OCI-LY7 (cell line): ENCODE measurements at regions not wholly inside any gene's neighbourhood (a gene's known extent, or its start where the extent isn't known, plus 50 kb on each side); places are given as distances from the start of the nearest gene placed in this dataset.

ENCODE experiments used
- EZH2phosphoT487 ChIP-seq: fragments of 200-600 bp; sonication (generic); IDR thresholded peaks from 2 replicates; pipeline ENCODE4 v1.6.1; 2018; ENCODE audit warnings: low read depth, borderline replicate concordance, mild to moderate bottlenecking, mixed run types, antibody characterized with exemption, low read length, moderate library complexity, mixed read lengths
- TF ChIP-seq, protein P1 (sequence below): fragments of 200-600 bp; sonication (generic); conservative IDR thresholded peaks from 2 replicates; pipeline ENCODE4 v1.5.1; 2014; ENCODE audit warnings: mild to moderate bottlenecking, antibody characterized with exemption, low read length, moderate library complexity, mixed read lengths

DNA sequence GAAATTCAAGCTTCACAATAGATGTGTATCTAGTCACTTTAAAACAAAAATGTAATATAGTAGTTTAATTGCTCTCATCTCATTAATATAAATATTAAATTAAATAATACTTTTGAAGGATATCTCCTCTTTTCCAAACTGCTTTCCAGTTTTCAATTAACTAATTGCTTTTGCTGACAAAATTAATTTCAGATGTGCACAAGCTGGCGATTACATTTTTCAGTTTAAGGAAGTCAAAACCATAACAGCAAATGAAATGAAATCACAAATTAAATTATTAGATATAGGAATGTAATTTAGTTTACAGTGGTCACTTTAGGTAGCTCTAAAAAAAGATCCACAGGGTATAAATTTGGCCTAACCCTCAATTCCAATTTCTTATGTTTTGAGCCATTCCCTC is 362.1 kb downstream of the SLC6A15 start:
- TF ChIP-seq, protein P1, sequence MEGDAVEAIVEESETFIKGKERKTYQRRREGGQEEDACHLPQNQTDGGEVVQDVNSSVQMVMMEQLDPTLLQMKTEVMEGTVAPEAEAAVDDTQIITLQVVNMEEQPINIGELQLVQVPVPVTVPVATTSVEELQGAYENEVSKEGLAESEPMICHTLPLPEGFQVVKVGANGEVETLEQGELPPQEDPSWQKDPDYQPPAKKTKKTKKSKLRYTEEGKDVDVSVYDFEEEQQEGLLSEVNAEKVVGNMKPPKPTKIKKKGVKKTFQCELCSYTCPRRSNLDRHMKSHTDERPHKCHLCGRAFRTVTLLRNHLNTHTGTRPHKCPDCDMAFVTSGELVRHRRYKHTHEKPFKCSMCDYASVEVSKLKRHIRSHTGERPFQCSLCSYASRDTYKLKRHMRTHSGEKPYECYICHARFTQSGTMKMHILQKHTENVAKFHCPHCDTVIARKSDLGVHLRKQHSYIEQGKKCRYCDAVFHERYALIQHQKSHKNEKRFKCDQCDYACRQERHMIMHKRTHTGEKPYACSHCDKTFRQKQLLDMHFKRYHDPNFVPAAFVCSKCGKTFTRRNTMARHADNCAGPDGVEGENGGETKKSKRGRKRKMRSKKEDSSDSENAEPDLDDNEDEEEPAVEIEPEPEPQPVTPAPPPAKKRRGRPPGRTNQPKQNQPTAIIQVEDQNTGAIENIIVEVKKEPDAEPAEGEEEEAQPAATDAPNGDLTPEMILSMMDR, result no peak
- TF ChIP-seq EZH2phosphoT487, result no peak
